ENCODE measurements at regions not wholly inside any gene's neighbourhood (a gene's known extent, or its start where the extent isn't known, plus 50 kb on each side); places are given as distances from the start of the nearest gene placed in this dataset.

DNA sequence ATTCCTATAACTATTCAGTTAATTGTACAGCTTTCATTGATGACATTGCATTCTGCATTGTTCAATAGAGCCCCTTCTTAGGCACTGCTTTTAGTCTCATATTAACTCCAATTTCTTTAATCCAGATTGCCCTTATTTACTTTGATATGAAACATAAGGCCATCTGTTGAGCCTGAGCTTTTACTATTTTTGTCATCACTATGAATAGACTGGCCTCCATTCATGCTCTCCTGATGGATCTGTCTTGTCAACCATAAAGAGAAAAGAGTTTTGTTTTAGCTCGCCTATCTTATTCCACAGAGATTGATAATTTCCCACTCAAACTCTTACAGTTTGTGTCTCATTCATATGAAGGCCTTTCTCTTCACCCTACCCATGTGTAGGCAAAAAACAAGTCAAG, 159.2 kb upstream of the DTNA start:
- TF ChIP-seq CTCF (IDR thresholded peaks at IDR 0.05; ENCODE audit: extremely low read depth in 1 of 2, insufficient read depth in 1 of 2, low read depth in 1 of 2, low read length in 2 of 2) (no peak), POLR2AphosphoS5 (IDR thresholded peaks at IDR 0.05; ENCODE audit: insufficient read depth, low read depth, low read length) (no peak), EZH2 (IDR thresholded peaks at IDR 0.05; ENCODE audit: borderline replicate concordance, low read depth, low read length, severe bottlenecking) (no peak), POLR2A (IDR thresholded peaks at IDR 0.05; ENCODE audit: low read depth, low read length) (no peak), MYC (IDR thresholded peaks at IDR 0.05; ENCODE audit: low read depth, low read length) (no peak), JUN (IDR thresholded peaks at IDR 0.05; ENCODE audit: borderline replicate concordance, insufficient read depth, insufficient read length, low read depth) (no peak)
- TF ChIP-seq, protein P1, sequence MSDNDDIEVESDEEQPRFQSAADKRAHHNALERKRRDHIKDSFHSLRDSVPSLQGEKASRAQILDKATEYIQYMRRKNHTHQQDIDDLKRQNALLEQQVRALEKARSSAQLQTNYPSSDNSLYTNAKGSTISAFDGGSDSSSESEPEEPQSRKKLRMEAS (IDR thresholded peaks at IDR 0.05; ENCODE audit: insufficient read depth, insufficient read length) = no peak

Data from endothelial cell of umbilical vein (primary cell).